ENCODE measurements at regions not wholly inside any gene's neighbourhood (a gene's known extent, or its start where the extent isn't known, plus 50 kb on each side); places are given as distances from the start of the nearest gene placed in this dataset.

DNA sequence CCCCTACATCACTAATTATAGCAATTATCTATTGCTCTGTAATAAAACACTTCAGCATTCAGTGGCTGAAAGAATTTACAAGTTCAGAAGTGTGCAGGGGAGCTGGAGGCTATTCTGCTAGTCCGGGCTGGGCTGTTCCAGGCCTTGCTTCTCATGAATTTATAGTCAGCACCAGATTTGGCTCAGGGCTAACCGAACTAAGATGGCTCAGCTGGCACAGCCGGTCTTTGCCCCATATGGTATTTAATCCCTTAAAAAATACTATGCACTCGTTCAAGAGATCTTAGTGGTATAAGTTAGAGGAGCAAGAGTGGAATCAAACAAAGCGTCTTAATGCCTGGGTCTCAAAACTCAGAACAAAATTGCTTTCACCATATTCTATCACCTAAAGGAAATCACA lies 932.9 kb downstream of the XPNPEP1 start (continued):
- no peak for TF ChIP-seq CREB1 (CRISPR knock-in tag; IDR thresholded peaks at IDR 0.05; ENCODE audit: low read depth)
- TF ChIP-seq NANOG (IDR thresholded peaks at IDR 0.05; ENCODE audit: borderline replicate concordance): no peak
- no peak for TF ChIP-seq ZNF462 (CRISPR knock-in tag; IDR thresholded peaks at IDR 0.05)
- TF ChIP-seq, protein P1, sequence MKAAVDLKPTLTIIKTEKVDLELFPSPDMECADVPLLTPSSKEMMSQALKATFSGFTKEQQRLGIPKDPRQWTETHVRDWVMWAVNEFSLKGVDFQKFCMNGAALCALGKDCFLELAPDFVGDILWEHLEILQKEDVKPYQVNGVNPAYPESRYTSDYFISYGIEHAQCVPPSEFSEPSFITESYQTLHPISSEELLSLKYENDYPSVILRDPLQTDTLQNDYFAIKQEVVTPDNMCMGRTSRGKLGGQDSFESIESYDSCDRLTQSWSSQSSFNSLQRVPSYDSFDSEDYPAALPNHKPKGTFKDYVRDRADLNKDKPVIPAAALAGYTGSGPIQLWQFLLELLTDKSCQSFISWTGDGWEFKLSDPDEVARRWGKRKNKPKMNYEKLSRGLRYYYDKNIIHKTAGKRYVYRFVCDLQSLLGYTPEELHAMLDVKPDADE (IDR thresholded peaks at IDR 0.05): no peak

DNA sequence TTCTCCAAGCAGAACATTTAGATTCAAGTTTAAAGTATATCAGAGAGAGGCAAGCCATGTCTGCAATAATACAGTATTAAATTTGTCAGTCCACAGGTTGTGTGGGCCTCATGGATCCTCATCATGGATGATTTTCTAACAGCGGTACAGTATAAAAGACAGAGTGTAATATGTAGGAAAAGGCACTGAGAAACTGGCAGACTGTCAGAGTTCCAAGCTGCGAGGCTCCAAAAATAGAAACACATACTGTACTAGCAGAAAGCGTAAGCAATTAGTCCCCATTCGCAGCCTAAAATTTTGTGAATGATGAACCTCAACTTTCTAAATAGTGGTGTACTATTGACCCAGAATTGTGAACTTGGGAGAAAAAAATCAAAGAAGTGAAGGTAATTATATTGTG lies 933.3 kb downstream of the XPNPEP1 start:
- Mint-ChIP-seq H3K9me3 (no peaks in the 10 kb centered on the region), H3K4me1 (no peaks in the 10 kb centered on the region; the same call in 2 of the 3 replicates), H3K4me3 (no peak overlapping the region), H3K27ac (no peak overlapping the region), H3K27me3 (ENCODE audit: insufficient read depth, low read depth, poor library complexity) (no peaks in the 10 kb centered on the region), H3K36me3 (ENCODE audit: low read depth) (no peaks in the 10 kb centered on the region)
- Histone ChIP-seq H2AFZ (no peak overlapping the region), H3F3A (replicated peaks; ENCODE audit: low read depth) (no peaks in the 10 kb centered on the region), H3K36me3 (ENCODE audit: insufficient read depth) (no peaks in the 10 kb centered on the region), H3K4me2 (no peak overlapping the region), H3K27me3 (ENCODE audit: insufficient read depth) (no peaks in the 10 kb centered on the region), H3K4me3 (no peak overlapping the region), H3K4me1 (ENCODE audit: insufficient read depth) (no peaks in the 10 kb centered on the region), H3K27ac (ENCODE audit: low read depth) (no peak overlapping the region), H4K20me1 (replicated peaks; ENCODE audit: insufficient read depth) (no peaks in the 10 kb centered on the region), H3K9me2 (ENCODE audit: insufficient read depth) (no peaks in the 10 kb centered on the region), H3K79me2 (replicated peaks; ENCODE audit: insufficient read depth) (no peaks in the 10 kb centered on the region)
- TF ChIP-seq ZNF331 (CRISPR knock-in tag; IDR thresholded peaks at IDR 0.05; ENCODE audit: low read depth): no peak
- TF ChIP-seq POLR2AphosphoS5 (IDR thresholded peaks at IDR 0.05; ENCODE audit: low read depth): no peak
- no peak for TF ChIP-seq JUNB (IDR thresholded peaks at IDR 0.05; ENCODE audit: unreplicated experiment)
- no peak for TF ChIP-seq EZH2 (IDR thresholded peaks at IDR 0.05; ENCODE audit: low read depth, unreplicated experiment)
- TF ChIP-seq, protein P1 (IDR thresholded peaks at IDR 0.05): no peak
- TF ChIP-seq, protein P2, sequence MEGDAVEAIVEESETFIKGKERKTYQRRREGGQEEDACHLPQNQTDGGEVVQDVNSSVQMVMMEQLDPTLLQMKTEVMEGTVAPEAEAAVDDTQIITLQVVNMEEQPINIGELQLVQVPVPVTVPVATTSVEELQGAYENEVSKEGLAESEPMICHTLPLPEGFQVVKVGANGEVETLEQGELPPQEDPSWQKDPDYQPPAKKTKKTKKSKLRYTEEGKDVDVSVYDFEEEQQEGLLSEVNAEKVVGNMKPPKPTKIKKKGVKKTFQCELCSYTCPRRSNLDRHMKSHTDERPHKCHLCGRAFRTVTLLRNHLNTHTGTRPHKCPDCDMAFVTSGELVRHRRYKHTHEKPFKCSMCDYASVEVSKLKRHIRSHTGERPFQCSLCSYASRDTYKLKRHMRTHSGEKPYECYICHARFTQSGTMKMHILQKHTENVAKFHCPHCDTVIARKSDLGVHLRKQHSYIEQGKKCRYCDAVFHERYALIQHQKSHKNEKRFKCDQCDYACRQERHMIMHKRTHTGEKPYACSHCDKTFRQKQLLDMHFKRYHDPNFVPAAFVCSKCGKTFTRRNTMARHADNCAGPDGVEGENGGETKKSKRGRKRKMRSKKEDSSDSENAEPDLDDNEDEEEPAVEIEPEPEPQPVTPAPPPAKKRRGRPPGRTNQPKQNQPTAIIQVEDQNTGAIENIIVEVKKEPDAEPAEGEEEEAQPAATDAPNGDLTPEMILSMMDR (conservative IDR thresholded peaks at IDR 0.05; ENCODE audit: low read depth in 2 of 2): no peak
- TF ChIP-seq NANOG (IDR thresholded peaks at IDR 0.05; ENCODE audit: borderline replicate concordance): no peak
- TF ChIP-seq CREB1 (CRISPR knock-in tag; IDR thresholded peaks at IDR 0.05; ENCODE audit: low read depth): no peak
- TF ChIP-seq, protein P3, sequence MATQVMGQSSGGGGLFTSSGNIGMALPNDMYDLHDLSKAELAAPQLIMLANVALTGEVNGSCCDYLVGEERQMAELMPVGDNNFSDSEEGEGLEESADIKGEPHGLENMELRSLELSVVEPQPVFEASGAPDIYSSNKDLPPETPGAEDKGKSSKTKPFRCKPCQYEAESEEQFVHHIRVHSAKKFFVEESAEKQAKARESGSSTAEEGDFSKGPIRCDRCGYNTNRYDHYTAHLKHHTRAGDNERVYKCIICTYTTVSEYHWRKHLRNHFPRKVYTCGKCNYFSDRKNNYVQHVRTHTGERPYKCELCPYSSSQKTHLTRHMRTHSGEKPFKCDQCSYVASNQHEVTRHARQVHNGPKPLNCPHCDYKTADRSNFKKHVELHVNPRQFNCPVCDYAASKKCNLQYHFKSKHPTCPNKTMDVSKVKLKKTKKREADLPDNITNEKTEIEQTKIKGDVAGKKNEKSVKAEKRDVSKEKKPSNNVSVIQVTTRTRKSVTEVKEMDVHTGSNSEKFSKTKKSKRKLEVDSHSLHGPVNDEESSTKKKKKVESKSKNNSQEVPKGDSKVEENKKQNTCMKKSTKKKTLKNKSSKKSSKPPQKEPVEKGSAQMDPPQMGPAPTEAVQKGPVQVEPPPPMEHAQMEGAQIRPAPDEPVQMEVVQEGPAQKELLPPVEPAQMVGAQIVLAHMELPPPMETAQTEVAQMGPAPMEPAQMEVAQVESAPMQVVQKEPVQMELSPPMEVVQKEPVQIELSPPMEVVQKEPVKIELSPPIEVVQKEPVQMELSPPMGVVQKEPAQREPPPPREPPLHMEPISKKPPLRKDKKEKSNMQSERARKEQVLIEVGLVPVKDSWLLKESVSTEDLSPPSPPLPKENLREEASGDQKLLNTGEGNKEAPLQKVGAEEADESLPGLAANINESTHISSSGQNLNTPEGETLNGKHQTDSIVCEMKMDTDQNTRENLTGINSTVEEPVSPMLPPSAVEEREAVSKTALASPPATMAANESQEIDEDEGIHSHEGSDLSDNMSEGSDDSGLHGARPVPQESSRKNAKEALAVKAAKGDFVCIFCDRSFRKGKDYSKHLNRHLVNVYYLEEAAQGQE (IDR thresholded peaks at IDR 0.05; ENCODE audit: unreplicated experiment): no peak
- no peak for ATAC-seq
- no peak for DNase-seq (ENCODE audit: low spot score)

Measured in GM23338 (cell line).